ENCODE measurements at regions not wholly inside any gene's neighbourhood (a gene's known extent, or its start where the extent isn't known, plus 50 kb on each side); places are given as distances from the start of the nearest gene placed in this dataset.

DNA sequence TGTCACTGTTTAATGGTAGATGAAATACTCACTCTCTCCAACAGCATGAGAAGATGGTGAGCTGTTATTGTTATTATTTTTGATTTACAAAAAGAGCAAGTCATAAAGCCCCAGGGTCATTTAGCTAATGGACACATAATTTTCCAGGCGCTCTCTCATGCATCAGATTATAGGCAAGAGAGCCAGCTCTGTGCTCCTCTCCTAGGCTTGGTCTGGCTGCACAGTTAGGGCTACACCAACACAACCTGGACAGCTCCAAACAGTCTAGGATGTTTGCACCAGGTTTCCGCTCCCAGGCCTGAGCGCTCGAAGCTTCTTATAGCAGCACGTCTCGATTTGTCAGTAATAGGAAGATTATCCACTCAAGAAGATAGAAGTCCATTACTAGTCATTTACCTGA is 123.7 kb downstream of the FAM43A start (continued):
- TF ChIP-seq ZNF426 (tag by site-specific recombination; IDR thresholded peaks at IDR 0.05): no peak
- TF ChIP-seq, protein P1, sequence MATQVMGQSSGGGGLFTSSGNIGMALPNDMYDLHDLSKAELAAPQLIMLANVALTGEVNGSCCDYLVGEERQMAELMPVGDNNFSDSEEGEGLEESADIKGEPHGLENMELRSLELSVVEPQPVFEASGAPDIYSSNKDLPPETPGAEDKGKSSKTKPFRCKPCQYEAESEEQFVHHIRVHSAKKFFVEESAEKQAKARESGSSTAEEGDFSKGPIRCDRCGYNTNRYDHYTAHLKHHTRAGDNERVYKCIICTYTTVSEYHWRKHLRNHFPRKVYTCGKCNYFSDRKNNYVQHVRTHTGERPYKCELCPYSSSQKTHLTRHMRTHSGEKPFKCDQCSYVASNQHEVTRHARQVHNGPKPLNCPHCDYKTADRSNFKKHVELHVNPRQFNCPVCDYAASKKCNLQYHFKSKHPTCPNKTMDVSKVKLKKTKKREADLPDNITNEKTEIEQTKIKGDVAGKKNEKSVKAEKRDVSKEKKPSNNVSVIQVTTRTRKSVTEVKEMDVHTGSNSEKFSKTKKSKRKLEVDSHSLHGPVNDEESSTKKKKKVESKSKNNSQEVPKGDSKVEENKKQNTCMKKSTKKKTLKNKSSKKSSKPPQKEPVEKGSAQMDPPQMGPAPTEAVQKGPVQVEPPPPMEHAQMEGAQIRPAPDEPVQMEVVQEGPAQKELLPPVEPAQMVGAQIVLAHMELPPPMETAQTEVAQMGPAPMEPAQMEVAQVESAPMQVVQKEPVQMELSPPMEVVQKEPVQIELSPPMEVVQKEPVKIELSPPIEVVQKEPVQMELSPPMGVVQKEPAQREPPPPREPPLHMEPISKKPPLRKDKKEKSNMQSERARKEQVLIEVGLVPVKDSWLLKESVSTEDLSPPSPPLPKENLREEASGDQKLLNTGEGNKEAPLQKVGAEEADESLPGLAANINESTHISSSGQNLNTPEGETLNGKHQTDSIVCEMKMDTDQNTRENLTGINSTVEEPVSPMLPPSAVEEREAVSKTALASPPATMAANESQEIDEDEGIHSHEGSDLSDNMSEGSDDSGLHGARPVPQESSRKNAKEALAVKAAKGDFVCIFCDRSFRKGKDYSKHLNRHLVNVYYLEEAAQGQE (tag by site-specific recombination; IDR thresholded peaks at IDR 0.05): no peak
- TF ChIP-seq, protein P2, sequence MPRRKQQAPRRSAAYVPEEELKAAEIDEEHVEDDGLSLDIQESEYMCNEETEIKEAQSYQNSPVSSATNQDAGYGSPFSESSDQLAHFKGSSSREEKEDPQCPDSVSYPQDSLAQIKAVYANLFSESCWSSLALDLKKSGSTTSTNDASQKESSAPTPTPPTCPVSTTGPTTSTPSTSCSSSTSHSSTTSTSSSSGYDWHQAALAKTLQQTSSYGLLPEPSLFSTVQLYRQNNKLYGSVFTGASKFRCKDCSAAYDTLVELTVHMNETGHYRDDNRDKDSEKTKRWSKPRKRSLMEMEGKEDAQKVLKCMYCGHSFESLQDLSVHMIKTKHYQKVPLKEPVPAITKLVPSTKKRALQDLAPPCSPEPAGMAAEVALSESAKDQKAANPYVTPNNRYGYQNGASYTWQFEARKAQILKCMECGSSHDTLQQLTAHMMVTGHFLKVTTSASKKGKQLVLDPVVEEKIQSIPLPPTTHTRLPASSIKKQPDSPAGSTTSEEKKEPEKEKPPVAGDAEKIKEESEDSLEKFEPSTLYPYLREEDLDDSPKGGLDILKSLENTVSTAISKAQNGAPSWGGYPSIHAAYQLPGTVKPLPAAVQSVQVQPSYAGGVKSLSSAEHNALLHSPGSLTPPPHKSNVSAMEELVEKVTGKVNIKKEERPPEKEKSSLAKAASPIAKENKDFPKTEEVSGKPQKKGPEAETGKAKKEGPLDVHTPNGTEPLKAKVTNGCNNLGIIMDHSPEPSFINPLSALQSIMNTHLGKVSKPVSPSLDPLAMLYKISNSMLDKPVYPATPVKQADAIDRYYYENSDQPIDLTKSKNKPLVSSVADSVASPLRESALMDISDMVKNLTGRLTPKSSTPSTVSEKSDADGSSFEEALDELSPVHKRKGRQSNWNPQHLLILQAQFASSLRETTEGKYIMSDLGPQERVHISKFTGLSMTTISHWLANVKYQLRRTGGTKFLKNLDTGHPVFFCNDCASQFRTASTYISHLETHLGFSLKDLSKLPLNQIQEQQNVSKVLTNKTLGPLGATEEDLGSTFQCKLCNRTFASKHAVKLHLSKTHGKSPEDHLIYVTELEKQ (tag by site-specific recombination; IDR thresholded peaks at IDR 0.05; ENCODE audit: borderline replicate concordance): no peak
- no peak for TF ChIP-seq ZNF391 (tag by site-specific recombination; IDR thresholded peaks at IDR 0.05; ENCODE audit: borderline replicate concordance, low read depth)
- TF ChIP-seq ZNF571 (tag by site-specific recombination; IDR thresholded peaks at IDR 0.05): no peak
- TF ChIP-seq ZXDB (tag by site-specific recombination; IDR thresholded peaks at IDR 0.05): no peak
- TF ChIP-seq, protein P3, sequence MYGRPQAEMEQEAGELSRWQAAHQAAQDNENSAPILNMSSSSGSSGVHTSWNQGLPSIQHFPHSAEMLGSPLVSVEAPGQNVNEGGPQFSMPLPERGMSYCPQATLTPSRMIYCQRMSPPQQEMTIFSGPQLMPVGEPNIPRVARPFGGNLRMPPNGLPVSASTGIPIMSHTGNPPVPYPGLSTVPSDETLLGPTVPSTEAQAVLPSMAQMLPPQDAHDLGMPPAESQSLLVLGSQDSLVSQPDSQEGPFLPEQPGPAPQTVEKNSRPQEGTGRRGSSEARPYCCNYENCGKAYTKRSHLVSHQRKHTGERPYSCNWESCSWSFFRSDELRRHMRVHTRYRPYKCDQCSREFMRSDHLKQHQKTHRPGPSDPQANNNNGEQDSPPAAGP (tag by site-specific recombination; IDR thresholded peaks at IDR 0.05): no peak
- TF ChIP-seq, protein P4, sequence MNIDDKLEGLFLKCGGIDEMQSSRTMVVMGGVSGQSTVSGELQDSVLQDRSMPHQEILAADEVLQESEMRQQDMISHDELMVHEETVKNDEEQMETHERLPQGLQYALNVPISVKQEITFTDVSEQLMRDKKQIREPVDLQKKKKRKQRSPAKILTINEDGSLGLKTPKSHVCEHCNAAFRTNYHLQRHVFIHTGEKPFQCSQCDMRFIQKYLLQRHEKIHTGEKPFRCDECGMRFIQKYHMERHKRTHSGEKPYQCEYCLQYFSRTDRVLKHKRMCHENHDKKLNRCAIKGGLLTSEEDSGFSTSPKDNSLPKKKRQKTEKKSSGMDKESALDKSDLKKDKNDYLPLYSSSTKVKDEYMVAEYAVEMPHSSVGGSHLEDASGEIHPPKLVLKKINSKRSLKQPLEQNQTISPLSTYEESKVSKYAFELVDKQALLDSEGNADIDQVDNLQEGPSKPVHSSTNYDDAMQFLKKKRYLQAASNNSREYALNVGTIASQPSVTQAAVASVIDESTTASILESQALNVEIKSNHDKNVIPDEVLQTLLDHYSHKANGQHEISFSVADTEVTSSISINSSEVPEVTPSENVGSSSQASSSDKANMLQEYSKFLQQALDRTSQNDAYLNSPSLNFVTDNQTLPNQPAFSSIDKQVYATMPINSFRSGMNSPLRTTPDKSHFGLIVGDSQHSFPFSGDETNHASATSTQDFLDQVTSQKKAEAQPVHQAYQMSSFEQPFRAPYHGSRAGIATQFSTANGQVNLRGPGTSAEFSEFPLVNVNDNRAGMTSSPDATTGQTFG (tag by site-specific recombination; IDR thresholded peaks at IDR 0.05; ENCODE audit: borderline replicate concordance): no peak
- TF ChIP-seq ZNF596 (tag by site-specific recombination; IDR thresholded peaks at IDR 0.05): no peak
- TF ChIP-seq, protein P5, sequence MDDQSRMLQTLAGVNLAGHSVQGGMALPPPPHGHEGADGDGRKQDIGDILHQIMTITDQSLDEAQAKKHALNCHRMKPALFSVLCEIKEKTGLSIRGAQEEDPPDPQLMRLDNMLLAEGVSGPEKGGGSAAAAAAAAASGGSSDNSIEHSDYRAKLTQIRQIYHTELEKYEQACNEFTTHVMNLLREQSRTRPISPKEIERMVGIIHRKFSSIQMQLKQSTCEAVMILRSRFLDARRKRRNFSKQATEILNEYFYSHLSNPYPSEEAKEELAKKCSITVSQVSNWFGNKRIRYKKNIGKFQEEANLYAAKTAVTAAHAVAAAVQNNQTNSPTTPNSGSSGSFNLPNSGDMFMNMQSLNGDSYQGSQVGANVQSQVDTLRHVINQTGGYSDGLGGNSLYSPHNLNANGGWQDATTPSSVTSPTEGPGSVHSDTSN (CRISPR knock-in tag; IDR thresholded peaks at IDR 0.05): no peak
- TF ChIP-seq ZNF174 (tag by site-specific recombination; IDR thresholded peaks at IDR 0.05): no peak

DNA sequence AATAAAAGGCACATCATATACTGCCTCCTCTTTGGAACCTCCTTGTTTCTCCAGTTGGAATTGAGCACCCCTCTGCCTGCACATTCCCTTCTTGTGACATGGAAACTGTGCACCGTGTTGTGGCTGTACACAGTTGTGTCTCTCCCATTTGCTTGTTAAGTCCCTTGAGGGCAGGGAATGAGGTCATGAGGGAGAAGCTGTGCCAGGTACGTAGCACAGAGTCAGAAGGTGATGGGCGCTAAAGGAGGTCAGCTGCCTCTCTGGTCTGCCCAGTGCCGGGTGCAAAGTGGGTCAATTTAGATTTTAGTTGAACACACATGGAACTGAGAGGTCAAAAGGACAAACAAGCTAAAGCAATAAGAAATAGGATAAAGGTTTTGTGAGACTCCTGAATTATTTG is 124.4 kb downstream of the FAM43A start:
- Histone ChIP-seq H3K9me3 (ENCODE audit: control insufficient read depth, insufficient read depth, low read depth, low read length) (no peaks in the 10 kb centered on the region), H3K4me1 (ENCODE audit: control insufficient read depth, insufficient read depth, low read length) (no peaks in the 10 kb centered on the region), H3K27ac (ENCODE audit: extremely low read depth, low read depth, low read length) (no peak overlapping the region), H3K36me3 (ENCODE audit: control insufficient read depth in 2 of 2, insufficient read depth in 1 of 2, low read length in 2 of 2) (no peaks in the 10 kb centered on the region), H3K4me3 (ENCODE audit: low read depth, low read length) (no peak overlapping the region)
- TF ChIP-seq, protein P6, sequence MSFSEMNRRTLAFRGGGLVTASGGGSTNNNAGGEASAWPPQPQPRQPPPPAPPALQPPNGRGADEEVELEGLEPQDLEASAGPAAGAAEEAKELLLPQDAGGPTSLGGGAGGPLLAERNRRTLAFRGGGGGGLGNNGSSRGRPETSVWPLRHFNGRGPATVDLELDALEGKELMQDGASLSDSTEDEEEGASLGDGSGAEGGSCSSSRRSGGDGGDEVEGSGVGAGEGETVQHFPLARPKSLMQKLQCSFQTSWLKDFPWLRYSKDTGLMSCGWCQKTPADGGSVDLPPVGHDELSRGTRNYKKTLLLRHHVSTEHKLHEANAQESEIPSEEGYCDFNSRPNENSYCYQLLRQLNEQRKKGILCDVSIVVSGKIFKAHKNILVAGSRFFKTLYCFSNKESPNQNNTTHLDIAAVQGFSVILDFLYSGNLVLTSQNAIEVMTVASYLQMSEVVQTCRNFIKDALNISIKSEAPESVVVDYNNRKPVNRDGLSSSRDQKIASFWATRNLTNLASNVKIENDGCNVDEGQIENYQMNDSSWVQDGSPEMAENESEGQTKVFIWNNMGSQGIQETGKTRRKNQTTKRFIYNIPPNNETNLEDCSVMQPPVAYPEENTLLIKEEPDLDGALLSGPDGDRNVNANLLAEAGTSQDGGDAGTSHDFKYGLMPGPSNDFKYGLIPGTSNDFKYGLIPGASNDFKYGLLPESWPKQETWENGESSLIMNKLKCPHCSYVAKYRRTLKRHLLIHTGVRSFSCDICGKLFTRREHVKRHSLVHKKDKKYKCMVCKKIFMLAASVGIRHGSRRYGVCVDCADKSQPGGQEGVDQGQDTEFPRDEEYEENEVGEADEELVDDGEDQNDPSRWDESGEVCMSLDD (tag by site-specific recombination; IDR thresholded peaks at IDR 0.05): no peak
- no peak for TF ChIP-seq ZNF555 (tag by site-specific recombination; conservative IDR thresholded peaks at IDR 0.05)
- no peak for TF ChIP-seq ZNF629 (tag by site-specific recombination; IDR thresholded peaks at IDR 0.05)
- no peak for TF ChIP-seq ZSCAN16 (tag by site-specific recombination; IDR thresholded peaks at IDR 0.05)
- ChIA-PET CTCF (no interaction called here), POLR2A (no interaction called here)
